OCI-LY1 (cell line): ENCODE measurements at regions not wholly inside any gene's neighbourhood (a gene's known extent, or its start where the extent isn't known, plus 50 kb on each side); places are given as distances from the start of the nearest gene placed in this dataset.
"Not testable (repeated sequence)": the region's sequence is repeated elsewhere in the genome, so short reads cannot be mapped to it uniquely, and the experiment has no call there.

ENCODE experiments used
- H2AFZ ChIP-seq: fragments of 200-600 bp; sonication (generic), shearing (Covaris generic); 2 replicates; pipeline ENCODE4 v1.6.0; 2014; ENCODE audit warnings: antibody characterized with exemption, mild to moderate bottlenecking, low read length
- H3F3A ChIP-seq: fragments of 200-600 bp; sonication (generic), shearing (Covaris generic); 2 replicates; pipeline ENCODE4 v1.6.0; 2014; ENCODE audit warnings: mild to moderate bottlenecking, antibody characterized with exemption, low read length, moderate library complexity; ENCODE audit not compliant: insufficient read depth
- H3K27ac ChIP-seq: fragments of 200-600 bp; sonication (generic); 2 replicates; pipeline ENCODE4 v1.5.1; 2014; ENCODE audit warnings: low read length, mixed run types, mild to moderate bottlenecking, low read depth; ENCODE audit not compliant: poor library complexity, severe bottlenecking
- H3K27me3 ChIP-seq: fragments of 200-600 bp; sonication (generic); 2 replicates; pipeline ENCODE4 v1.6.0; 2014; ENCODE audit warnings: antibody characterized with exemption, mild to moderate bottlenecking, low read length, moderate library complexity; ENCODE audit not compliant: insufficient read depth
- H3K36me3 ChIP-seq: fragments of 200-600 bp; sonication (generic); 2 replicates; pipeline ENCODE4 v1.6.1; 2014; ENCODE audit warnings: mild to moderate bottlenecking, antibody characterized with exemption, low read length, moderate library complexity, mixed read lengths; ENCODE audit not compliant: insufficient read depth
- H3K4me1 ChIP-seq: fragments of 200-600 bp; sonication (generic); 2 replicates; pipeline ENCODE4 v1.5.1; 2014; ENCODE audit warnings: mild to moderate bottlenecking, low read length, moderate library complexity; ENCODE audit not compliant: insufficient read depth, severe bottlenecking
- H3K4me2 ChIP-seq: fragments of 200-600 bp; sonication (generic), shearing (Covaris generic); 2 replicates; pipeline ENCODE4 v1.6.1; 2014; ENCODE audit warnings: low read length
- H3K4me3 ChIP-seq: fragments of 200-600 bp; sonication (generic); 2 replicates; pipeline ENCODE4 v1.5.1; 2014; ENCODE audit warnings: low read length, low read depth, mild to moderate bottlenecking, mixed read lengths; ENCODE audit not compliant: poor library complexity, severe bottlenecking
- H3K79me2 ChIP-seq: fragments of 200-600 bp; shearing (Covaris generic); 2 replicates; pipeline ENCODE4 v1.6.1; 2016; ENCODE audit warnings: mixed run types, low read length, mixed read lengths; ENCODE audit not compliant: insufficient read depth
- H3K9ac ChIP-seq: fragments of 200-600 bp; sonication (generic), shearing (Covaris generic); 2 replicates; pipeline ENCODE4 v1.6.1; 2014; ENCODE audit warnings: mild to moderate bottlenecking, low read length, mixed read lengths
- H3K9me2 ChIP-seq: fragments of 200-600 bp; sonication (generic), shearing (Covaris generic); 2 replicates; pipeline ENCODE4 v1.6.1; 2014; ENCODE audit warnings: low read depth, mild to moderate bottlenecking, low read length, mixed read lengths
- H3K9me3 ChIP-seq: fragments of 200-600 bp; shearing (Covaris generic); 2 replicates; pipeline ENCODE4 v1.6.1; 2014; ENCODE audit warnings: low read length, mixed read lengths
- H4K20me1 ChIP-seq: fragments of 200-600 bp; sonication (generic), shearing (Covaris generic); 2 replicates; pipeline ENCODE4 v1.6.0; 2016; ENCODE audit warnings: mild to moderate bottlenecking, low read length; ENCODE audit not compliant: insufficient read depth
- EZH2 ChIP-seq: fragments of 200-600 bp; sonication (generic), shearing (Covaris generic); IDR thresholded peaks from 2 replicates; pipeline ENCODE4 v1.8.0; 2017; ENCODE audit warnings: borderline replicate concordance, mixed run types, mild to moderate bottlenecking, antibody characterized with exemption, low read length, moderate library complexity, mixed read lengths
- TF ChIP-seq, protein P1 (sequence below): fragments of 200-600 bp; sonication (generic), shearing (Covaris generic); IDR thresholded peaks from 2 replicates; pipeline ENCODE4 v1.5.1; 2017; ENCODE audit warnings: mild to moderate bottlenecking, antibody characterized with exemption, low read length, moderate library complexity, mixed read lengths

DNA sequence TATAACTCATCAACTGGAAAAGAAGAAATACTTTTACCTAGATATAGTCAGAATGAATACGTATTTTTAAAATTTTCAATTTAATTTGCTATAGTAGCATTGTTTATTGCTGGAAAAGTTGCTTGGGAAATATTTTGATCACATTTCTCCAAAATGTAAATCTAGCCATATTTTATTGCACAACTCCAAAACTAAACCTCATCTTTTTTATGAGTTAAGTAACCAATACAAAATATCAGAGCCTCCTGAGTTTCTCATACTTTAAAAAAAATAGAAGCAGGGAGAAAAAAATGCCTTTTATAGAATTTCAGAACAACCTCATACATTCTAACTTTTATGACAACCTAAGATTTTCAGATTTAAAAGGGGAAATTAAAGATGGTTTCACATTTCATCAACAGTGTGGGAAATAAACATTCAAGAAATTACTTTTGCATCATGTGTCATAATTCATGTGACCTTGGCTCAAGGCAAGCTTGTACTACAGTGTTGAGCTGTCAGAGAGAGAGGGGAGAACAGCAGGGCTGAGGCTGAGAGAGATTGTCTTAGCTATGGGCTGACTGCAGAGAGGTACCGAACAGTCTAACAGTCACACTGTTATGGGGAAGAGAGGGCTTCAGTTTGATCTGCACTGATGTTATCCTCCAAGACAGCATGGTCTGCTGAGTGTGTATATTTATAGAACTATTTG lies 519.0 kb downstream of the LTN1 start:
- Histone ChIP-seq H2AFZ (no peak overlapping the region), H3K4me3 (no peak overlapping the region), H3K9ac (no peak overlapping the region), H4K20me1 (no peaks in the 10 kb centered on the region), H3K9me3 (no peaks in the 10 kb centered on the region), H3F3A (no peaks in the 10 kb centered on the region), H3K4me2 (no peak overlapping the region), H3K4me1 (no peaks in the 10 kb centered on the region), H3K27me3 (no peaks in the 10 kb centered on the region; the same call in 1 of the 2 replicates), H3K36me3 (no peaks in the 10 kb centered on the region), H3K9me2 (no peaks in the 10 kb centered on the region), H3K79me2 (no peaks in the 10 kb centered on the region), H3K27ac (no peak overlapping the region)
- TF ChIP-seq, protein P1, sequence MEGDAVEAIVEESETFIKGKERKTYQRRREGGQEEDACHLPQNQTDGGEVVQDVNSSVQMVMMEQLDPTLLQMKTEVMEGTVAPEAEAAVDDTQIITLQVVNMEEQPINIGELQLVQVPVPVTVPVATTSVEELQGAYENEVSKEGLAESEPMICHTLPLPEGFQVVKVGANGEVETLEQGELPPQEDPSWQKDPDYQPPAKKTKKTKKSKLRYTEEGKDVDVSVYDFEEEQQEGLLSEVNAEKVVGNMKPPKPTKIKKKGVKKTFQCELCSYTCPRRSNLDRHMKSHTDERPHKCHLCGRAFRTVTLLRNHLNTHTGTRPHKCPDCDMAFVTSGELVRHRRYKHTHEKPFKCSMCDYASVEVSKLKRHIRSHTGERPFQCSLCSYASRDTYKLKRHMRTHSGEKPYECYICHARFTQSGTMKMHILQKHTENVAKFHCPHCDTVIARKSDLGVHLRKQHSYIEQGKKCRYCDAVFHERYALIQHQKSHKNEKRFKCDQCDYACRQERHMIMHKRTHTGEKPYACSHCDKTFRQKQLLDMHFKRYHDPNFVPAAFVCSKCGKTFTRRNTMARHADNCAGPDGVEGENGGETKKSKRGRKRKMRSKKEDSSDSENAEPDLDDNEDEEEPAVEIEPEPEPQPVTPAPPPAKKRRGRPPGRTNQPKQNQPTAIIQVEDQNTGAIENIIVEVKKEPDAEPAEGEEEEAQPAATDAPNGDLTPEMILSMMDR, result no peak
- TF ChIP-seq EZH2, result no peak

DNA sequence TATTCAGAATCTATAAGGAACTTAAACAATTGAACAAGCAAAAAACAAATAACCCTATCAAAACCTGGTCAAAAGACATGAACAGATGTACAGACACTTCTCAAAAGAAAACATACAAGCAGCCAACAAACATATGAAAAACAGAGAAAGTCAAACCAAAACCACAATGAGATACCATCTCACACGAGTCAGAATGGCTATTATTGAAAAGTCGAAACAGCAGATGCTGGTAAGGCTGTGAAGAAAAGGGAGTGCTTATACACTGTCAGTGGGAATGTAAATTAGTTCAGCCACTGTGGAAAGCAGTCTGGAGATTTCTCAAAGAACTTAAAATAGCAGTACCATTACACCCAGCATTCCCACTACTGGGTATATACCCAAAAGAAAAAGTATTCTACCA lies 520.1 kb downstream of the LTN1 start:
- H3F3A ChIP-seq, H4K20me1 ChIP-seq, H2AFZ ChIP-seq, H3K4me1 ChIP-seq, H3K4me2 ChIP-seq, H3K9ac ChIP-seq, H3K27me3 ChIP-seq, H3K9me2 ChIP-seq, H3K4me3 ChIP-seq, H3K9me3 ChIP-seq, H3K36me3 ChIP-seq, H3K79me2 ChIP-seq, H3K27ac ChIP-seq: not testable (repeated sequence)

DNA sequence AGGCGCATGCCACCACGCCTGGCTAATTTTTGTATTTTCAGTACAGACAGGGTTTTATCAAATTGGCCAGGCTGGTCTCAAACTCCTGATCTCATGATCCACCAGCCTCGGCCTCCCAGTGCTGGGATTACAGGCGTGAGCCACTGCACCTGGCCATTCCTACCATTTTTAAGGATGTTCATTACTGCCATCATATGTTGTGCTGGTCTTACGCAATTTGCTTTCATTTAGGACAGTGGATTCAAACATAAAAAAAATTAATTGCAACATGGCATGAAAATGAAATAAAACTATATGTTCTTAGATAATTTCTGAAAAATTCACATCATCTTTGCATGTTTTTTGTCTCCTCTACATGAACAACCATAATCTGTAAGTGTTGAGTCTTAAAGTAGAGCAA lies 527.7 kb downstream of the LTN1 start:
- Histone ChIP-seq H3K79me2 (no peaks in the 10 kb centered on the region), H3K36me3 (no peaks in the 10 kb centered on the region), H4K20me1 (no peaks in the 10 kb centered on the region), H3F3A (no peaks in the 10 kb centered on the region), H3K9me3 (no peaks in the 10 kb centered on the region), H2AFZ (no peak overlapping the region), H3K4me3 (no peak overlapping the region), H3K27ac (no peak overlapping the region), H3K9ac (no peak overlapping the region), H3K4me2 (no peak overlapping the region), H3K4me1 (no peaks in the 10 kb centered on the region), H3K9me2 (no peaks in the 10 kb centered on the region), H3K27me3 (no peaks in the 10 kb centered on the region)
- no peak for TF ChIP-seq EZH2
- TF ChIP-seq, protein P1, result no peak

DNA sequence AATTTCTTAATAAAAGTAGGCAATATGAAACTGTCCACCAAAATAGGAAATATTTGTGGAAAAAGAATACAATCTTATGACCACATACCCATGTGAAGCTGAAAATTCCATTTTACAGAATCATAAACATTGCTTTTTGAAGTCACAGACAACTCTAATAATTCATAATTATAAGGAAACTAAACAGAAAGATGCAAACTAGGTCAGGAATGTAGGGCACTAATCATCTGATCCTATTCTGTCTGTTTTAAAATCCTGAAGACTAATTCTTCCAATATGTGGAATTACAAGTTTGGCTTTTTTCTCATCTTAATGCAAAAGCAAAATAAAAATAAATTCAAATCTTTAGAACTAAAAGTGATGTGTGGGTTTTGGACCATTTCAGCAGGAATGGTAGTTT lies 528.6 kb downstream of the LTN1 start:
- H3K79me2 ChIP-seq, result no peaks in the 10 kb centered on the region
- H3F3A ChIP-seq, result no peaks in the 10 kb centered on the region
- H3K36me3 ChIP-seq, result no peaks in the 10 kb centered on the region
- H3K9me3 ChIP-seq, result no peaks in the 10 kb centered on the region
- no peaks in the 10 kb centered on the region for H3K9me2 ChIP-seq
- H3K27me3 ChIP-seq, result no peaks in the 10 kb centered on the region
- no peak overlapping the region for H2AFZ ChIP-seq
- no peak overlapping the region for H3K4me2 ChIP-seq
- no peaks in the 10 kb centered on the region for H3K4me1 ChIP-seq
- TF ChIP-seq, protein P1, result no peak
- no peak for TF ChIP-seq EZH2
- no peak overlapping the region for H3K4me3 ChIP-seq
- no peak overlapping the region for H3K27ac ChIP-seq
- no peaks in the 10 kb centered on the region for H4K20me1 ChIP-seq
- no peak overlapping the region for H3K9ac ChIP-seq
